ENCODE measurements at regions not wholly inside any gene's neighbourhood (a gene's known extent, or its start where the extent isn't known, plus 50 kb on each side); places are given as distances from the start of the nearest gene placed in this dataset.
A peak's percentile ranks its signal among the peaks of the same experiment; 100 is the strongest.
"Not testable (repeated sequence)": the region's sequence is repeated elsewhere in the genome, so short reads cannot be mapped to it uniquely, and the experiment has no call there.

DNA sequence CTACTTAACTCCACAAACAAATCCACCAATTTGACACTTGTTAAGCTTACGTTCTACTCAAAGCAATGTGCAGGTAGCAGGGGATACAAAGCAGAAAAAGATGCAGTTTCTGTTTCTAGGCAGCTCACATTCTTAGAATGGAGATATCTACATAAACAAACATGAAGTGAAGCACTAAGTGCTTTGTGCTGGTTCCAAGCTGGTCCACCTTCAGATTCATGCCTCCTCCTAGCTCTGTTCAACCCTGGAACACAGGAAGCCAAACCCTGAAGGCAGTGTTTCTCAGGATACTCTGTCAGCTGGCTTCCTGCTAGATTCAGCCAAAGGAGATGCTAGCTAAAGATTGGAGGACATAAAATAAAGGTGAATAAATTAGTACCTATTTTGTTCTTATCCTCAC lies 55.3 kb upstream of the NOL4 start:
- DNase-seq (ENCODE audit: low spot score), result no peak

DNA sequence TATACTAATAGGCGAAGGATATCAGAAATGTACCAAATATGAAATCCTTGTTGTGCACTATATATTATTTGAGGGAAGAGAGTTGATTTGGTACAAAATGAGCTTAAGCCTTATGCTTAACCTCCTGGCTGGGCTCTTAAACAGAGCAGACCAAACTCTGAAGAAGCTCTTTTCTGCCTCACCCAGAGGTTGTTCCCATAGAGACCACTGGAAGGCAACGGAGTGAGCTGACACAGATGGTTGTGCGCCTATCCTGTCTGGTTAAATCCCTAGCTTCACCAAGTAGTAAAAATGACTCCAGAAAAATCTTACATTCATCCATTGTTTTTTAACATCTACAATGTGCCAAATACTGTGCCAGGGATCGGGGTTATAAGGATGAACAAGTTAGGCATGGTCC lies 55.9 kb upstream of the NOL4 start:
- no peak for DNase-seq (ENCODE audit: low spot score)

DNA sequence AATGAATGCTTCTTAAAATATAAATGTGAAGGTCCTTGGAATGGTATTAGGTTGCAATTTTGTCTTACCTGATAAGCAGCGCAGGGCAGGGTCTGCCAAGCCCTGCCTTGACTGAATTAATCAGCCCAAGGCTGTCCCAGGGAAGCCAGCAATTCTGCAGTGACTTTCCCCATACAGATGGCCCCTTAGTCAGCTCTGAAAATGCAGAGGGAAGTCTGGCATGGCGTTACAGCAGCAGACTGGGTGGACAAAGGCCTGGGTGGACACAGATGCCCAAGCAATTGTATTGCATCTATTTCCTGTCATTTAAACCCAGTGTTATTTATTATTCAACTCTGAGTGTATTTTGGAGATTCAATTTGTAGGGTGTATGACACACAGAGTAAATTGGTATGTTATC lies 56.6 kb upstream of the NOL4 start:
- no peak for DNase-seq (ENCODE audit: low spot score)

DNA sequence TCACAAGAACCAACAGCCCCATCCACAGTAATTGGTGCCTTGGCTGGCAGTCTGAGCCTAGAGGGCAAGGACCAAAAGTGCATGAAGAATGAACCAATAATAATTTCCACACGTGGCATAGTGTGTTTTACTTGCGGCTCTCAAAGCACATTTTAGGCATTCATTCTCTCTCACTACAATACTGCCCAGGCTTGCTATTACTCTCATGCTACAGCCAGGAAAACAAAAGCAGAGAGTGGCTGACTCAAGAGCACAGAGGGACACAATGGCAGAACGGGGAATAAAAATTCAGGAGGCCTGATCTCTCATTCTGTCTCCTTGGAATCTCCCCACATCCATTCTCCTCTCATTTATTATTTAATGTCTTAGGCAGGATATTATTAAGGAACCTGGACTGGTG lies 57.0 kb upstream of the NOL4 start:
- DNase-seq (ENCODE audit: low spot score), result no peak

DNA sequence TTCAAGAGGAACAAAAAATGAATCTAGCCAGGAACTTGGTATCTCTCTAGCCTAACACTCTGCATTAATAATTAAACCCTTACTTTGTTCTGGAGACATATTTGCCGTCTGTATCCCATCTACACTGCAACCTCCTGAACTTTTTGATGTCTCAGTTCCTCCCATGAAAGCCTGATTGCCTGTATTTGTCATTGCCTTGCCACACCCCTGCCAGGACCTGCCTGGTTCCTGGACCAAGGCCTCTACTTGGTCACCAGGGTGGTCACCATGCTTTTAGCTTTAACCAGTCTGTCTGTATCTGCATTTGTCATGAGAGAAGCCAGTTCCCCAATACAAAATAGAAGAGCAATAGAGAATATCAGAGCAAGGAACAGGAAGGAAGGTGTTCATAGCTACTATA lies 58.8 kb upstream of the NOL4 start:
- DNase-seq (ENCODE audit: low spot score), result no peak

DNA sequence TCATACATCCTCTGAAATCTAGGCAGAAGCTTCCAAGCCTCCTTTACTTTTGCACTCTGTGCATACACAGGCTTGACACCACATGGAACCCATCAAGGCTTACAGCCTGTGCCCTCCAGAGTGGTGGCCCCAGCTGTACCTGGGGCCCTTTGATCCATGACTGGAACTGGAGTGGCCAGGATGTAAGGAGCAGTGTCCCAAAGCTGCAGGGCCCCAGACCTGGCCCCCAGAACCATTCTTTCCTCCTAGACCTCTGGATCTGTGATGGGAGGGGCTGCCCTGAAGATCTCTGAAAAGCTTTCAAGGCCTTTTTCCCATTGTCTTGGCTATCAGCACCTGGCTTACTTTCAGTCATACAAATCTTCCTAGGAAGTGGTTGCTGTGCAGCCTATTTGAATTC lies 63.1 kb upstream of the NOL4 start:
- no peak for DNase-seq (ENCODE audit: low spot score)

DNA sequence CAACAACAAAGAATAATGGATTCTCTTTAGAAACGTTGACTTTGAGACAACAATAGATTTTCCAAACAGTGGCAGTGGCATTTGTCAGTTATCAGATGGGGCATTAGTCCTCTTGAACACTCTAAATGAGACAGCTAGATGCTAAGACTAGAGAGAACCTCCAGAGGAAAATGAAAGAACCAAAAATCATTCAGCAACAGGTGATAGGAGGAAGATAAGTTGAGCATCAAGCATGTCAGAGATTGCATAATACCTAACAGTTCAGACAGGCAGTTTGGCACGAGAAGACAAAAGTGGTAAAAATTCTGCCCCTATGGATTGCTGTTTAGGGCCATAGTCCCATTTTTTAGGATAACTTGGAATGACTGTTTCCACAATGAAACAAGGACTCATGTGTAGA lies 67.9 kb upstream of the NOL4 start:
- no peak for DNase-seq (ENCODE audit: low spot score)

DNA sequence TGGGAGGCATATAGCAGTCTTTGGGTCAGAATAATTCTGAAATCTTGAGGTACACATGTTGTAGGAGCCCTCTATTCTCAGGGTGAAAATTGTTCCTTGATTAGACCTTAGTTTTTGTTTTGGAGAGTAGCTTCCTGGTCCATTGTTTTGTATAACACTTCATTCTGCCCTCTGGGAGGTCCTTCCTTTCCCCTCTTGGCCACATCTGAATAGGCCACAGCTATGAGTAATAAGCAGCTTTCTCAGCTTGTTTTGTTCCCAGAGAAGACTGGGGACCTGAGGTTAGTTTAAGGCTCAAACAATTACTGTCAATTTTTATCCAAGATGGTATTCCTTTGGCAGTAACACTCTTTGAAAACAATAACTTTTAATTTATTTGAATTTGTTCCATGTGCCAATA lies 72.6 kb upstream of the NOL4 start:
- no peak for DNase-seq (ENCODE audit: low spot score)

DNA sequence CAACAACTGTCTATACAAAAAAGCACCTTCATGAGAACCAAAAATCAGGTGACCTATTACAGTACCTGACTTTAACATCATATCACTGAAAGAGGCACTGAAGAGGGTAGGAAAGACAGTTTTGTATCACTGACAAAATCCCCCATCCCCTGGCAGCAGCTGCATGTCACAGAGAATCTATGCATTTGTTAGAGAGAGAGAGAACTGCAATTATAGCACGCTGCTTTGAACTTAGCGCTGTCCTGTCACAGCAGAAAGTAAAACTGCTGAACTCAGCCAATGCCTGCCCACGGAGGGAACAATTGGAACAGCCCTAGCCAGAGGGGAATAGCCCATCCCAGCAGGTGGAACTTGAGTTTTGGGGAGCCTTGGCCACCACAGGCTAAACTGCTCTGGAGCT lies 75.1 kb upstream of the NOL4 start:
- DNase-seq (ENCODE audit: low spot score), result no peak

DNA sequence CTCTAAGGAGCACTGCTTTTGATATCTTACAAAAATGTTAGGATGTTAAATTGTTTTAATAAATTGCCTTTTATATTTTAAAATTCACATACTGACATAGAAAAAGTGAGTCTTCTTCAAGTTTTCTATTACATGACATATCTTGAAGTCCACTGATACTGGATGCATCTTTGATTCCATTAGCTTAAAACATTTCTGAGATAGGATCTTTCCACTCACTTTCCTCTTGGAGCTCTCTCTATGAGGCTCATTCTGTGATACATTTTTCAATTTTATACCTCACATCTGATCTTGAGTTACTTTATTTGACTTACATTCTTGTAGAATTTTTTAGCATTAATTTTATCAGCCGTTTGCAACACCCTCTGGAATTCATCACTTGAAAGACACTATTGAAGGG lies 86.8 kb upstream of the NOL4 start:
- DNase-seq (ENCODE audit: low spot score), result no peak

DNA sequence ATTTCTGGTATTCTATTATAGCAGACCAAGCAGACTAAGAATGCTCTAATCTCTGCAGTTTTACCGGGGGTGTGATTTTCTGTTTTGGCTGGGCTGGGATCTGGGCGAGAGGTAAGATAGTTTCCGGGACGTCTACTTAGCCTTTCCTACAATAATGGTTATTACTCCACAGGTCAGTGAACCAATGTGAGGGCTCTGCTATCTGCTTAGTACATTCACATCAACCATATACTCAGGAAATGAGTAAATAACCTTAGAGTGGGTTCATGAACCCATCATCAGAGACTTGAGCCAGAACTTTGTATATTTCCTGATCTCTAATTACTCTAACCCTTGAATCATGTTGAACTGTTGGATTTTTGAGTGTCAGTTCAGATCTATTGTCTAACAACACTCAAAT lies 90.1 kb upstream of the NOL4 start:
- no peak for DNase-seq (ENCODE audit: low spot score)

DNA sequence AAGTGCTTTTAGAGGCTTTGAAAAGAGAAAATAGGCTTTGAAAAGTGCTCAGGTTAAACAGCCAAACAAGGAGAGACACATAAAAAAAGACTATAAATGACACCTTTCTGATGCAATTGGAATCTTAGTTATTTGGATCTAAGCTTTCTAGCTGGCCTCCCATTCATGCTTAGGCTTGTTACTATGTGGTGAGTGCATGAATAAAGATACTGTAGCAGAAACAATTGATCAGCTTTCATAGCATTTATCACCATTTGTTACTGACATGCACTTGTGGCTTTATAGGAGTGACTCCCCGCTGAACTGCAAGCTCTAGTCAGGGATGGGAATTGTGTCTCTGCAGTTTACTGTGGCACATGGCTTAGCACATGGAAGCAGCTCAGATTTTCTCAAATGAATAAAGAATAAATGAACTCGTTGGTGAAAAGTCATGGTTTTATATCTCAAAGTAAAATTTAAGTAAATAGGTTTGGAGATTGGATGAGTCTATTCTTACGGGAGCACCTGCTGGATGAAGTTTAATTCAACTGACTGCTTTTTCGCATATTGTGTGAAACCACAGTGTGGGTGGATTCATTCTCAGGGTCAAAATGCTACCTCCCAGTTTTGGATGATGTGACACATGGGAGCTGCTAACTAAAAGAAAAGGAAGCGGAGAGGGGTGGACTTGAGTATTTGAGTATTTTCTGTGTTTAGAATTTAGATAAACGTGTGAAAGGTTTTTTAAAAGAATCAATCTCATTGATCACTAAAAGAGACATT lies 91.1 kb upstream of the NOL4 start:
- DNase-seq (ENCODE audit: low spot score), result no peak

DNA sequence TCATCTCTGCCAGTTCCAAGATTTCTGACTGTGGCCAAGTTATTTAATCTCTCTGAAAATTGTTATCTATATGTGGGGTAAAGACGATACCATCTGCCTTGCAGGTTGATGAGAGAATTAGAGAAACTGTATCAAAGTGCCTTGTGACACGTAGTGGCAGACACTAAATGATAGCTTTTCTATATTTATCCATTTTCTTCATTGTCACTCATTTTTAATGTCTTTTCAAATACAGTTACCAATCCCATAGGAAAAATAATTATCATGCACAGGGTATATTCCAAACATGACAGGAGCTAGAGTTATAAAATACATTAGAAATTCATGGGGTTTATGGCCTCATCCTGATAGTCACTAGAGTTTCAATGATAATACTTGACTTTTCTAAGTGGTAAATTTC lies 95.6 kb upstream of the NOL4 start:
- DNase-seq (ENCODE audit: low spot score), result no peak

DNA sequence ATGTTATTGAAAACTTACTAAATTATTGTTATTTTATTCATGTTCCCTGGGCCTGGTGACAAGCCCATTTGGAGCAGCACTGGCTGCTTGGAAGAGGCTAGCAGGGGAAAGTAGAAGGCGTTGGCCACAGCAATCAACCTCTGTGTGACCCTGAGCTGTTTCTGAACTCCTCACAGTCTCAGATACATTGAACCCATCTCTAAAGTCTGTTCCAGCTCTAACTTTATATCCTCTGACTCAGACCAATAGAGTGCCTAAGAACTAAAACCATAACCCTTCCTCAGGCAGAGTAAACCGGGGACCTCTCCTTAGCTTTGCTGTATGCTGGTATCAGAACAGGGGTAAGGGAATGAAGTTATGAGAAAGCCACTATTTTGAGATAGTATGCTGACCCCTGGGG lies 96.4 kb upstream of the NOL4 start:
- no peak for DNase-seq (ENCODE audit: low spot score)

DNA sequence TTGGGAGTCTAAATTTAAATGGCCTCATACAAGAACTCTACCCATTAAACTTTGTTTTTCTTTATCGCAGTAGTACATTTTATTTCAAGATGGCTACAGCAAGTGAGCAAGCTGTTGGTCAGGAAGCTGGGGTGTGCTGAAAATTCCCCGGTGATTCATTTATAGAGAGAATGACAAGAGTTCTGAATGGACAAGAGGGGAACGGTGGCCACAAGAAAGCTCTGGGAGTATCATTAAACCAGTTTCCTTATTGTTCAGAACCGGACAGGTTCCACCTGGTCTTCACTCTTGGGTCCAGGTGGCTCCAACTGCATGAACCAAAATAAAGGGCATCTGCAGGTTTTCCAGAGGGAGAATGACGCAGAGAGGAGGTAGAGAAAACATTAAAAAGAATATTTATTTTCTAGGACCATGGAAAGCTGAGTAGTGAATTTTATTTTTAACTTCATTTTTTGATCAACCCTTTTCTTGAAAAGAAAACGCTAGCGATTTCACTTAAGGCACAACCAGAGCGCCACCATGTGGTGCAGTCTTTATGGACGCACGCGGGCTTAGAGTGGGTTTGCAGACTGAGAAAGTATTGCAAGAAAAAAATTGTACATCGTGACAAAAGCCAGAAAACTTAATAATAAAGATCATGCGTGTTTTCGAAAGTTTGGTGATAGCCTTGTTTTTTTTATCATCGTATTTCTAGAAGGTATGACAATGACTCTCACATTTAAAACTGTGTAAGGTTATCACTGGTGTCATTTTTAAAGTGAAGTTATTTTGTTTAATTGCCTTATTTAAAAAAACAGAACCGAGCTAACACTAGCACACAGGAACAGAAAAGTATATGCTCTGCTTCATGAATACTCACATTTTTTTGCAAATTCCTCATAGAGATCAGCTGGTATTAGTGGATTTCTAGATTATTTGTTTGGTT lies 97.9 kb upstream of the NOL4 start:
- peak; percentile 47 for DNase-seq (ENCODE audit: low spot score)

DNA sequence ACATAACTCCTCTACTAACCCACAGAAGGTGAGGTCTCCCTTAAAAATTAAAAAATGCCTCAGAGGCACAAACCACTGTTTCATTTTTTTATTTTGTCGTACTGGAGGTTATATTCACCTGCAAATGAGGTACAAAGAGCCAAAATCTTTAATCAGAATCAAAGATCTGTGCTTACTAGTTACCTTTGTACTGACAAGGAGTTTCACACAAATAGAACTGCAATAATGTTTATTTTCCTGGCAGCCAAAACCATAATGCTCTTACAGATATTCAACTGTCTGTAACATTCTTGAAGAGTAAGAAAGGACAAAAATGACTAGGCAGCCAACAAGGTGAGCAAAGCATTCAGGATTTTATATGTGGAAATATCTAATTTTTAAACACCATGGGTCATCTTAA lies 105.1 kb upstream of the NOL4 start:
- DNase-seq (ENCODE audit: low spot score), result no peak

DNA sequence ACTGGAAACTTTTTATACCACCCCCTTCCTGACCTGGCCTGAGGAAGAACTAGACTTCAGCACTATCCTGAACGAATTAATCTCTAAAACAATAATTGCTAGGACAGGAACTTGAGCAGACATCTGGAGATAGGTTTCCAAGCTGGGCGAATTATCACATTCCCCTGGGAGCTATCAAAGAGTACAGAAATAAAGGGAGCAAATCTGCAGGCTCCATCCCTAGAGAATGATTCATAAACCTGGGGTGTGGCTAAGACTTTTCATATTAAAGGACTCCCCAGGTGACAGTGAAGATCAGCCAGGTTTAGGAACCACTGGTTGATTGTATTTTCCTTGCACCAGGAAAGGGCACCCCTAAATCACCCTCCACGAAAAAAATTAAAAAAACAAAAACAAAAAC lies 105.6 kb upstream of the NOL4 start:
- no peak for DNase-seq (ENCODE audit: low spot score)

DNA sequence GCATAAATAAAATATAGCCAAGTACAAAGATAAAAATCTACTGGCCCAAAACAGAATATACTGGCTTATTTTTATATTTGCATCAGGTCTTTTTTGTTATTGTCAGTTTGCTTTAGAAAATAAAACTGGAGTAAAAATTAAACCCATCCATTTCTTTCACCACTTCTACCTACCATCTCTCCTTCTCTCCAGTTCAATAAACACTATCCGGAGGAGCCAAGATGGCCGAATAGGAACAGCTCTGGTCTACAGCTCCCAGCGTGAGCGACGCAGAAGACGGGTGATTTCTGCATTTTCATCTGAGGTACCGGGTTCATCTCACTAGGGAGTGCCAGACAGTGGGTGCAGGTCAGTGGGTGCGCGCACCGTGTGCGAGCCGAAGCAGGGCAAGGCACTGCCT lies 106.2 kb upstream of the NOL4 start:
- DNase-seq (ENCODE audit: low spot score), result not testable (repeated sequence)

DNA sequence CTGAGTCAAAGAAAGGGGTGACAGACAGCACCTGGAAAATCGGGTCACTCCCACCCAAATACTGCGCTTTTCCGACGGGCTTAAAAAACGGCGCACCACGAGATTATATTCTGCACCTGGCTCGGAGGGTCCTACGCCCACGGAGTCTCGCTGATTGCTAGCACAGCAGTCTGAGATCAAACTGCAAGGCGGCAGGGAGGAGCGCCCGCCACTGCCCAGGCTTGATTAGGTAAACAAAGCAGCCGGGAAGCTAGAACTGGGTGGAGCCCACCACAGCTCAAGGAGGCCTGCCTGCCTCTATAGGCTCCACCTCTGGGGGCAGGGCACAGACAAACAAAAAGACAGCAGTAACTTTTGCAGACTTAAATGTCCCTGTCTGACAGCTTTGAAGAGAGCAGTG lies 106.6 kb upstream of the NOL4 start:
- not testable (repeated sequence) for DNase-seq (ENCODE audit: low spot score)

DNA sequence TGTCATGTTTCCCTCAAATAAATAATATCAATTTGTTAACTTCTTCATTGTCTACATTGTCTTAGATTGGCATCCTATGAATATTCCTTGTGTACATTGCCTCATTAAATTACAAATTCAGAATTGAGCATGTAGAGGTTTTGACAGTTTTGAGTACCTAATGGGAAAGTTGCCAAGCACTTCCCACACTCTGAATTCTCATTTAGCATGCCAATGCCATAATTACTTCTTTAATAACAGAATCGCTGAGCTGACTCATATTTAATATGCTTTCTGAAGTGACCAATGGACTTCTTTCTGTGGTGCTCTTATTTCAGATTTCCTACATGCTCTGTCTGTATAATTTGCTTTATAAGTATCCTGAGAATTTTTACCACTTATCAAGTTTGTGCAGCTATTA lies 114.4 kb upstream of the NOL4 start:
- DNase-seq (ENCODE audit: low spot score), result no peak

DNA sequence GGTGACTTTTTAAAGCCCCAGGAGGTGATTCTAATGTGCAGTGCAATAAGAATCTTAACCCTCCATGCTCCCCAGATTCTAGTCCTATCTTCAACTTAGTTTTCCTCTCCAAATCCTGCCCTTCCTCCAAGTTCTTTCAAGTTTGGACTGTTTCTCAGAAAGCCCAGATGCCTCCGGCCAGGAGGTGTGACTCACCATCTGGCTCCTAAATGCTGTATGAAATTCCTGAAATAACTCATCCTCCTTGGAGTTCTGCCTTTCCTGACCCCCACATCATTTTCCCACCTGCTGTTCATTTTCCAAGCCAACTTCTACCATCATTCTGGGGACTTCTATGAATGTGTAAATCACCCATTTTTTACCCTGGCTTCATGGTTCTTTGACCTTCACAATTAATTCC lies 118.2 kb upstream of the NOL4 start:
- peak; percentile 15 for DNase-seq (ENCODE audit: low spot score)

DNA sequence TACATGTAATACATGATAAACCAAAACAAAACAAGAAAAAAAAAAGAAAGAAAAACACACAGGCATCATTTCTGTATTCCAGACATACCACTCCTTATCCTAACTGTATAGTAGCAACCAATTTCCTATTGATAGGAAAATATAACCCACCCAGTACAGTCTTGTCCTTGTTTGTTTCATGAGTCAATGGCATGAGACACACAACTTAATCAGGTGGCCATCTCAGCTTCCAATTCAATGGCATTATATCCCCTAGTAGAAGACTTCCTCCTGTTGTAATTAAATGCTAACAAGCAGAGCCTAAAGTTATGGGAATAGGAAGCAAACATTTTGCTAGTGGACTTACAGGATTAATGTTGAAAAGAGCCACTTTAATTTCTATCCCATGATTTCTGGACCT lies 121.0 kb upstream of the NOL4 start:
- DNase-seq (ENCODE audit: low spot score), result no peak

DNA sequence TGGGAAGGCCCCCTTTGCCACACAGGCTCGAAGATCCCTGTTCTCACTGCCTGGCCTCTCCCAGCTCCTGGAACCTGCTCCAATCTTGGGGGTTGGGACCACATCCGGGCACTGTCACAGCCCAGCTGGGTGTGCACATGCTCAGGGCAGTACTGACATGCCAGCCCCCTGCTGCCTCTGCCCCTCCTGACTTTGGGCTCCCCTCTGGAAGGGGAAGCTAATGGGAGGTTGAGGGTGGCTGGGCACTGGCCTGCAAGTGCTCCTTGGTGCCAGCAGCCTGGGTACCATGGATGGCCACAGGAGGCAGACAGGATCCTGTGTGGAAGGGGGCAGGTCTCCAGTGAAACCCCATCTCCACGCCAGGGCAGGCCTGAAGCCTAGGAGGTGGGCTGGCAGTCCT lies 126.1 kb upstream of the NOL4 start:
- DNase-seq (ENCODE audit: low spot score), result no peak
